PC-3 (cell line): ENCODE measurements at regions not wholly inside any gene's neighbourhood (a gene's known extent, or its start where the extent isn't known, plus 50 kb on each side); places are given as distances from the start of the nearest gene placed in this dataset.

Experiments
- EZH2 ChIP-seq: fragments of 300-600 bp; sonication (generic); IDR thresholded peaks from one replicate; pipeline ENCODE4 v1.6.1; 2017; ENCODE audit warnings: antibody characterized with exemption, mild to moderate bottlenecking, low read length; ENCODE audit not compliant: unreplicated experiment
- TF ChIP-seq, protein P1 (sequence below): fragments of 300-600 bp; sonication (generic); conservative IDR thresholded peaks from 2 replicates; pipeline ENCODE4 v1.5.1; 2017; ENCODE audit warnings: antibody characterized with exemption, low read depth, mild to moderate bottlenecking, low read length

DNA sequence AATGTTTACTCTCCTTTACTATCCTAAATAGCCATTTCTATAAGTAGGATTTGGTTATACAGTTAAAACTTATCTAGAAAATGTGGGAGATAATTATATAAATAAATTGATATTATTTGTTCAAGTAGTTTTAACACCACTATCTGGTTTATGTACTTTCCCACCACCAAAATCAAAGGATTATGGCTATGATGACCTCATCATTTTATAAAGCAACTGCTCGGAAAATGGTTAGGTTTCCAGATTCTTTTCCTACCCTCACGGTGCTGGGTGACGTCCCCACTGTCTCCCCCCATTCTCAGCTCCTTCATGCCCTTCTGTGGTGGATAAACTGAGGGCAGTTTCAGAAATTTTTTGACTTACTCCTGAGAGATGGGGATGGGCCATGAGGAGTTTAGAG, 1011.8 kb upstream of the ADGRL4 start:
- TF ChIP-seq, protein P1, sequence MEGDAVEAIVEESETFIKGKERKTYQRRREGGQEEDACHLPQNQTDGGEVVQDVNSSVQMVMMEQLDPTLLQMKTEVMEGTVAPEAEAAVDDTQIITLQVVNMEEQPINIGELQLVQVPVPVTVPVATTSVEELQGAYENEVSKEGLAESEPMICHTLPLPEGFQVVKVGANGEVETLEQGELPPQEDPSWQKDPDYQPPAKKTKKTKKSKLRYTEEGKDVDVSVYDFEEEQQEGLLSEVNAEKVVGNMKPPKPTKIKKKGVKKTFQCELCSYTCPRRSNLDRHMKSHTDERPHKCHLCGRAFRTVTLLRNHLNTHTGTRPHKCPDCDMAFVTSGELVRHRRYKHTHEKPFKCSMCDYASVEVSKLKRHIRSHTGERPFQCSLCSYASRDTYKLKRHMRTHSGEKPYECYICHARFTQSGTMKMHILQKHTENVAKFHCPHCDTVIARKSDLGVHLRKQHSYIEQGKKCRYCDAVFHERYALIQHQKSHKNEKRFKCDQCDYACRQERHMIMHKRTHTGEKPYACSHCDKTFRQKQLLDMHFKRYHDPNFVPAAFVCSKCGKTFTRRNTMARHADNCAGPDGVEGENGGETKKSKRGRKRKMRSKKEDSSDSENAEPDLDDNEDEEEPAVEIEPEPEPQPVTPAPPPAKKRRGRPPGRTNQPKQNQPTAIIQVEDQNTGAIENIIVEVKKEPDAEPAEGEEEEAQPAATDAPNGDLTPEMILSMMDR, result no peak
- no peak for TF ChIP-seq EZH2
